ENCODE measurements at regions not wholly inside any gene's neighbourhood (a gene's known extent, or its start where the extent isn't known, plus 50 kb on each side); places are given as distances from the start of the nearest gene placed in this dataset.

GRCh38 chr12:34126239-34126641, 103.9 kb downstream of the ALG10 start:
- H3K27ac ChIP-seq (ENCODE audit: insufficient read depth, low read depth, low read length): no peak overlapping the region
- intact Hi-C loops (cut with micrococcal nuclease) (no loop called here), dilution Hi-C loops (cut with MboI; ENCODE audit: extremely low pct_ligation_motif_present, low sequenced_read_pairs) (no loop called here)
- ChIA-PET CTCF (no interaction called here), POLR2A (no interaction called here)
- H3K27me3 ChIP-seq (ENCODE audit: control insufficient read depth in 2 of 2, insufficient read depth in 2 of 2, low read length in 2 of 2): no peaks in the 10 kb centered on the region
- H4K20me1 ChIP-seq (replicated peaks; ENCODE audit: control insufficient read depth, extremely low read depth, insufficient read depth, low read length): no peaks in the 10 kb centered on the region
- TF ChIP-seq MYC (IDR thresholded peaks at IDR 0.05; ENCODE audit: low read depth, low read length) (no peak), CTCF (IDR thresholded peaks at IDR 0.05; ENCODE audit: extremely low read depth in 1 of 2, insufficient read depth in 1 of 2, low read depth in 1 of 2, low read length in 2 of 2) (no peak), EZH2 (IDR thresholded peaks at IDR 0.05; ENCODE audit: borderline replicate concordance, low read depth, low read length, severe bottlenecking) (no peak), POLR2A (IDR thresholded peaks at IDR 0.05; ENCODE audit: low read depth, low read length) (no peak), JUN (IDR thresholded peaks at IDR 0.05; ENCODE audit: borderline replicate concordance, insufficient read depth, insufficient read length, low read depth) (no peak)
- no peaks in the 10 kb centered on the region for H3K36me3 ChIP-seq (ENCODE audit: control insufficient read depth in 2 of 2, extremely low read depth in 1 of 2, insufficient read depth in 2 of 2, low read length in 2 of 2)
- H3K4me3 ChIP-seq (replicated peaks in 1 of 3; ENCODE audit: insufficient read depth in 1 of 3, low read depth in 1 of 3, low read length in 3 of 3): no peak overlapping the region
- H3K9me3 ChIP-seq (replicated peaks; ENCODE audit: control insufficient read depth, insufficient read depth, low read length): no peaks in the 10 kb centered on the region
- no TSS peak for BruUV-seq (replicated peaks)
- H2AFZ ChIP-seq (ENCODE audit: low read depth, low read length): no peak overlapping the region
- no peaks in the 10 kb centered on the region for H3K79me2 ChIP-seq (ENCODE audit: control insufficient read depth, insufficient read depth, low read length)
- no peak overlapping the region for H3K4me2 ChIP-seq (ENCODE audit: insufficient read depth, low read length)
- no peak overlapping the region for H3K9ac ChIP-seq (replicated peaks; ENCODE audit: extremely low read depth, insufficient read depth, low read length)
- H3K4me1 ChIP-seq (ENCODE audit: control insufficient read depth, extremely low read depth, insufficient read depth, low read length): no peaks in the 10 kb centered on the region
- FAIRE-seq (no peak), DNase-seq (ENCODE audit: low read depth, low spot score) (no peak)
- no peaks in the 10 kb centered on the region for H3K9me1 ChIP-seq (replicated peaks; ENCODE audit: control insufficient read depth, extremely low read depth, insufficient read depth, low read length)

GRCh38 chr12:34126805-34127204, 104.5 kb downstream of the ALG10 start:
- no peaks in the 10 kb centered on the region for H3K36me3 ChIP-seq (ENCODE audit: control insufficient read depth in 2 of 2, extremely low read depth in 1 of 2, insufficient read depth in 2 of 2, low read length in 2 of 2)
- ChIA-PET CTCF (no interaction called here), POLR2A (no interaction called here)
- FAIRE-seq: no peak
- dilution Hi-C loops (cut with MboI; ENCODE audit: extremely low pct_ligation_motif_present, low sequenced_read_pairs) (no loop called here), intact Hi-C loops (cut with micrococcal nuclease) (no loop called here)
- no peak overlapping the region for H2AFZ ChIP-seq (ENCODE audit: low read depth, low read length)
- H3K27me3 ChIP-seq (ENCODE audit: control insufficient read depth in 2 of 2, insufficient read depth in 2 of 2, low read length in 2 of 2): no peaks in the 10 kb centered on the region
- DNase-seq (ENCODE audit: low read depth, low spot score): no peak
- TF ChIP-seq GATA2 (IDR thresholded peaks at IDR 0.05; ENCODE audit: insufficient read depth, insufficient read length, low read depth, low read length): no peak
- TF ChIP-seq FOS (IDR thresholded peaks at IDR 0.05; ENCODE audit: borderline replicate concordance, insufficient read depth, low read length): no peak
- no peak for TF ChIP-seq MAX (IDR thresholded peaks at IDR 0.05; ENCODE audit: insufficient read depth, insufficient read length)
- no peak for TF ChIP-seq CTCF (IDR thresholded peaks at IDR 0.05; ENCODE audit: extremely low read depth in 1 of 2, insufficient read depth in 1 of 2, low read depth in 1 of 2, low read length in 2 of 2)
- no peak for TF ChIP-seq MYC (IDR thresholded peaks at IDR 0.05; ENCODE audit: low read depth, low read length)
- TF ChIP-seq POLR2AphosphoS5 (IDR thresholded peaks at IDR 0.05; ENCODE audit: insufficient read depth, low read depth, low read length): no peak
- no peak for TF ChIP-seq EZH2 (IDR thresholded peaks at IDR 0.05; ENCODE audit: borderline replicate concordance, low read depth, low read length, severe bottlenecking)
- TF ChIP-seq JUN (IDR thresholded peaks at IDR 0.05; ENCODE audit: borderline replicate concordance, insufficient read depth, insufficient read length, low read depth): no peak
- no peak for TF ChIP-seq POLR2A (IDR thresholded peaks at IDR 0.05; ENCODE audit: low read depth, low read length)
- H4K20me1 ChIP-seq (replicated peaks; ENCODE audit: control insufficient read depth, extremely low read depth, insufficient read depth, low read length): no peaks in the 10 kb centered on the region
- no peaks in the 10 kb centered on the region for H3K9me1 ChIP-seq (replicated peaks; ENCODE audit: control insufficient read depth, extremely low read depth, insufficient read depth, low read length)
- H3K27ac ChIP-seq (ENCODE audit: insufficient read depth, low read depth, low read length): no peak overlapping the region
- H3K4me3 ChIP-seq (replicated peaks in 1 of 3; ENCODE audit: insufficient read depth in 1 of 3, low read depth in 1 of 3, low read length in 3 of 3): no peak overlapping the region
- H3K9me3 ChIP-seq (replicated peaks; ENCODE audit: control insufficient read depth, insufficient read depth, low read length): no peaks in the 10 kb centered on the region
- H3K79me2 ChIP-seq (ENCODE audit: control insufficient read depth, insufficient read depth, low read length): no peaks in the 10 kb centered on the region
- H3K4me2 ChIP-seq (ENCODE audit: insufficient read depth, low read length): no peak overlapping the region
- H3K4me1 ChIP-seq (ENCODE audit: control insufficient read depth, extremely low read depth, insufficient read depth, low read length): no peaks in the 10 kb centered on the region
- no TSS peak for BruUV-seq (replicated peaks)
- no peak overlapping the region for H3K9ac ChIP-seq (replicated peaks; ENCODE audit: extremely low read depth, insufficient read depth, low read length)
